ENCODE measurements at regions not wholly inside any gene's neighbourhood (a gene's known extent, or its start where the extent isn't known, plus 50 kb on each side); places are given as distances from the start of the nearest gene placed in this dataset.

DNA sequence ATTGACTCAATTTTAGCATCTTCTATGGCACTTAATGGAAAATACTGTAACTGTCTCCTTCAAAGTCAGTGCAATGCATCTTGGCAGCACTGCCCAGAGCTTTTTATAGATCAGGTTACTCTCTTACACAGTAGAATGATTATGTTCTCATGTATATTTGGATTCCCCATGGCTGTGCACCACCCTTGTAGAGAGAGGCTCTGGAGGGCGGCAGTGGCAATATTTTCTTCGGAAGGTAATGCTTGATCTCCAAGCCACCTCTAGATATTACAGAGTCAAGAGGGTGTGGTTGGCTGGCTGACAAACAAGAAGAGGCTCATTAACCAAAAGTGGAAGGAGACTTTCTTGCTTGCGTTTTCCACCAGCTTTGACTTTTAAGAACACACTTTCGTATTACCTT lies 72.8 kb upstream of the ARSJ start:
- WGBS, 2 donors = 69 to 75% methylated on average over 4 of the region's 4 CpGs
- no peak overlapping the region for H3K27ac ChIP-seq
- peak in 1 of 2 donors; percentile 71 for DNase-seq

DNA sequence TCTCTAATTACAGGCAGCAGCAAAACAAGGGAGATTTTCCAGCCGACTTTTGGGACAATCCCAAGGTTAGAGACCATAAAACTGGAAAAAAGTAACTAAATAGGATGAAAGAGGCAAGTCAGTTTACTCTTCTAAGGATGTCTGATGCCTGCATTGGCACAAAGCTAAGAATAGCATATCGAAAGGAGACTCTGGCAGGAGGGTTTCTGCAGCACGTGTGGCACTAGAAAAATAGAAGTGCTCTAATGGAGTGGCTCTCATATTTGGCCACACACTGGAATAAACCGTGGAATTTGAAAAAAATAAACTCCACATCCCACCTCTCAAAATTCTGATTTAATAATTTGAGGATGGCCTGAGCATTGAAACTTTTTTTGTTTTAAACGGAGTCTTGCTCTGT lies 77.2 kb upstream of the ARSJ start:
- Histone ChIP-seq H3K27ac (no peak overlapping the region), H3K4me1 (no peaks in the 10 kb centered on the region), H3K36me3 (no peaks in the 10 kb centered on the region), H3K4me3 (no peak overlapping the region), H3K9me3 (no peaks in the 10 kb centered on the region), H3K27me3 (no peaks in the 10 kb centered on the region)
- 61 to 77% methylated on average over 5 of the region's 5 CpGs for WGBS, 2 donors
- ATAC-seq (ENCODE audit: low FRiP score in 2 of 2) (no peak), DNase-seq (peak in 1 of 2 donors; percentile 28)
- TF ChIP-seq EP300 (IDR thresholded peaks at IDR 0.05) = no peak
- no peak for TF ChIP-seq POLR2AphosphoS5 (IDR thresholded peaks at IDR 0.05)
- TF ChIP-seq, protein P1, sequence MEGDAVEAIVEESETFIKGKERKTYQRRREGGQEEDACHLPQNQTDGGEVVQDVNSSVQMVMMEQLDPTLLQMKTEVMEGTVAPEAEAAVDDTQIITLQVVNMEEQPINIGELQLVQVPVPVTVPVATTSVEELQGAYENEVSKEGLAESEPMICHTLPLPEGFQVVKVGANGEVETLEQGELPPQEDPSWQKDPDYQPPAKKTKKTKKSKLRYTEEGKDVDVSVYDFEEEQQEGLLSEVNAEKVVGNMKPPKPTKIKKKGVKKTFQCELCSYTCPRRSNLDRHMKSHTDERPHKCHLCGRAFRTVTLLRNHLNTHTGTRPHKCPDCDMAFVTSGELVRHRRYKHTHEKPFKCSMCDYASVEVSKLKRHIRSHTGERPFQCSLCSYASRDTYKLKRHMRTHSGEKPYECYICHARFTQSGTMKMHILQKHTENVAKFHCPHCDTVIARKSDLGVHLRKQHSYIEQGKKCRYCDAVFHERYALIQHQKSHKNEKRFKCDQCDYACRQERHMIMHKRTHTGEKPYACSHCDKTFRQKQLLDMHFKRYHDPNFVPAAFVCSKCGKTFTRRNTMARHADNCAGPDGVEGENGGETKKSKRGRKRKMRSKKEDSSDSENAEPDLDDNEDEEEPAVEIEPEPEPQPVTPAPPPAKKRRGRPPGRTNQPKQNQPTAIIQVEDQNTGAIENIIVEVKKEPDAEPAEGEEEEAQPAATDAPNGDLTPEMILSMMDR (IDR thresholded peaks at IDR 0.05) = no peak
- no peak for TF ChIP-seq POLR2A (IDR thresholded peaks at IDR 0.05)

More for the DNA sequence above, 72.8 kb upstream of the ARSJ start:
- H3K27me3 ChIP-seq = no peaks in the 10 kb centered on the region
- no peaks in the 10 kb centered on the region for H3K9me3 ChIP-seq
- ATAC-seq (ENCODE audit: low FRiP score in 2 of 2) = peak in 1 of 2 donors; percentile 55
- no peak overlapping the region for H3K4me3 ChIP-seq
- no peaks in the 10 kb centered on the region for H3K4me1 ChIP-seq
- H3K36me3 ChIP-seq = no peaks in the 10 kb centered on the region
- TF ChIP-seq EP300 (IDR thresholded peaks at IDR 0.05) (no peak), POLR2AphosphoS5 (IDR thresholded peaks at IDR 0.05) (no peak), POLR2A (IDR thresholded peaks at IDR 0.05) (no peak)
- TF ChIP-seq, protein P1 (IDR thresholded peaks at IDR 0.05) = no peak

DNA sequence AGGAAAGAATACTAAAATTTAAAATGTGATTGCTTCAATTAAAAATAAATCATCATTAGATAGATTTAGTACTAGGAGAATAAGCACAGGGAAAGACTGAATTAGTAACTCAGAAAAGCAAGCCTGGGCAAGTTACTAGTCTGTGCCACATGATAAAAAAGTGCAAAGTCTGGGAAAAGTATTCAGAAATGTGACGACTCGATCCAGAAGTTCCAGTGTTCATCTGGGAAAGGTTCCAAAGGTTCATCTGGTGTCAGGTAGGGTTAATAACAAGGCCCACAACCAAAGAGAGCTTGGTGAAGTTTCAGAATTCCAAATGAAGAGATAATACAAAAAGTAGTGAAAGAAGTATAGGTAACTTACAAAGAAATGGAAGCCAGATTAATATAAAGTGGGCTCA lies 78.3 kb upstream of the ARSJ start:
- DNase-seq (no peak), ATAC-seq (ENCODE audit: low FRiP score in 2 of 2) (no peak)
- TF ChIP-seq POLR2AphosphoS5 (IDR thresholded peaks at IDR 0.05) (no peak), POLR2A (IDR thresholded peaks at IDR 0.05) (no peak), EP300 (IDR thresholded peaks at IDR 0.05) (no peak)
- TF ChIP-seq, protein P1 (IDR thresholded peaks at IDR 0.05) = no peak
- Histone ChIP-seq H3K4me1 (no peaks in the 10 kb centered on the region), H3K36me3 (no peaks in the 10 kb centered on the region), H3K27ac (no peak overlapping the region), H3K27me3 (no peaks in the 10 kb centered on the region), H3K4me3 (no peak overlapping the region), H3K9me3 (no peaks in the 10 kb centered on the region)
- 85 to 86% methylated on average over 2 of the region's 2 CpGs for WGBS, 2 donors

DNA sequence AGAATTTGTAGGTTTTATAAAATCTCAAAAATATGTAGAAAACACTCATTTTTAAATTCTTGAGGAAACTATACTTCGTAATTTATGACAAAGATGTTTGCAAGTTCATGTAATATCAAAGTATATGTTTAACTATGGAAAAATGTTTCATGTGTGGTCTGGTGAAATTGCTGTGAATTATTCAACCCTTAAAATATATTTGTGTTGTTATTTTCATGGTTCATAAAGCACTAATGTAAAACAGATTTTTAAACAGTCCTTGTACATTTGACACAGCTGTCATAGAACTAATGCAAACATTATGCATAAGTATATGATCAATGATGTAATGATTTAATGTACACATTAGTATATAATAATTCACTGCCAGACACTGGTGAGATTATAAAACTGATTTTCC lies 83.1 kb upstream of the ARSJ start:
- TF ChIP-seq, protein P1 (IDR thresholded peaks at IDR 0.05) = no peak
- no peak for TF ChIP-seq POLR2AphosphoS5 (IDR thresholded peaks at IDR 0.05)
- TF ChIP-seq EP300 (IDR thresholded peaks at IDR 0.05) = no peak
- TF ChIP-seq POLR2A (IDR thresholded peaks at IDR 0.05) = no peak
- Histone ChIP-seq H3K4me3 (no peak overlapping the region), H3K36me3 (no peaks in the 10 kb centered on the region), H3K27ac (no peak overlapping the region), H3K4me1 (no peaks in the 10 kb centered on the region), H3K27me3 (no peaks in the 10 kb centered on the region), H3K9me3 (no peaks in the 10 kb centered on the region)
- 82 to 94% methylated on average over 1 of the region's 1 CpG for WGBS, 2 donors
- ATAC-seq (ENCODE audit: low FRiP score in 2 of 2) (no peak), DNase-seq (no peak)

DNA sequence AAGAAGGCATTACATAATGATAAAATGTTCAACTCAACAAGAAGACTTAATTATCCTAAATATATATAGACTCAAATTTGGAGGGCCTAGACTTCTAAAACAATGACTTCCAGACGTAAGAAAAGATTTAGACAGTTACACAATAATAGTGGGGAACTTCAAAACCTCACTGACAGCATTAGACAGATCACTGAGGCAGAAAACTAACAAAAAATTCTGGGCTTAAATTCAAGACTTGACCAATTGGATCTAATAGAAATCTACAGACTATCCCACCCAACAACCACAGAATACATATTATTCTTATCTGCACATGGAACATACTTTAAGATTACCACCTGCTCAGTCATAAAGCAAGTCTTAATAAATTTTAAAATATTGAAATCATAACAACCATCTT lies 93.3 kb upstream of the ARSJ start:
- DNase-seq (no peak), ATAC-seq (ENCODE audit: low FRiP score in 2 of 2) (no peak)
- H3K4me3 ChIP-seq = no peak overlapping the region
- TF ChIP-seq POLR2A (IDR thresholded peaks at IDR 0.05) (no peak), POLR2AphosphoS5 (IDR thresholded peaks at IDR 0.05) (no peak), EP300 (IDR thresholded peaks at IDR 0.05) (no peak)
- TF ChIP-seq, protein P1 (IDR thresholded peaks at IDR 0.05) = no peak
- no peaks in the 10 kb centered on the region for H3K4me1 ChIP-seq
- no peaks in the 10 kb centered on the region for H3K36me3 ChIP-seq
- 63 to 64% methylated on average over 1 of the region's 1 CpG for WGBS, 2 donors
- H3K27me3 ChIP-seq = no peaks in the 10 kb centered on the region
- H3K27ac ChIP-seq = no peak overlapping the region
- no peaks in the 10 kb centered on the region for H3K9me3 ChIP-seq

Data from upper lobe of left lung (tissue), 6 donors.